ENCODE measurements at regions not wholly inside any gene's neighbourhood (a gene's known extent, or its start where the extent isn't known, plus 50 kb on each side); places are given as distances from the start of the nearest gene placed in this dataset.

- TF ChIP-seq CTCF (IDR thresholded peaks at IDR 0.05) = no peak
- ATAC-seq (ENCODE audit: low FRiP score) (no peak), DNase-seq (ENCODE audit: low spot score) (no peak)
Measured at GRCh38 chr5:175813943-175814630, 57.3 kb upstream of the CPLX2 start.

GRCh38 chr5:175814691-175815090, 56.7 kb upstream of the CPLX2 start:
- no peak for DNase-seq (ENCODE audit: low spot score)
- ATAC-seq (ENCODE audit: low FRiP score) = no peak
- TF ChIP-seq CTCF (IDR thresholded peaks at IDR 0.05) = no peak

DNA sequence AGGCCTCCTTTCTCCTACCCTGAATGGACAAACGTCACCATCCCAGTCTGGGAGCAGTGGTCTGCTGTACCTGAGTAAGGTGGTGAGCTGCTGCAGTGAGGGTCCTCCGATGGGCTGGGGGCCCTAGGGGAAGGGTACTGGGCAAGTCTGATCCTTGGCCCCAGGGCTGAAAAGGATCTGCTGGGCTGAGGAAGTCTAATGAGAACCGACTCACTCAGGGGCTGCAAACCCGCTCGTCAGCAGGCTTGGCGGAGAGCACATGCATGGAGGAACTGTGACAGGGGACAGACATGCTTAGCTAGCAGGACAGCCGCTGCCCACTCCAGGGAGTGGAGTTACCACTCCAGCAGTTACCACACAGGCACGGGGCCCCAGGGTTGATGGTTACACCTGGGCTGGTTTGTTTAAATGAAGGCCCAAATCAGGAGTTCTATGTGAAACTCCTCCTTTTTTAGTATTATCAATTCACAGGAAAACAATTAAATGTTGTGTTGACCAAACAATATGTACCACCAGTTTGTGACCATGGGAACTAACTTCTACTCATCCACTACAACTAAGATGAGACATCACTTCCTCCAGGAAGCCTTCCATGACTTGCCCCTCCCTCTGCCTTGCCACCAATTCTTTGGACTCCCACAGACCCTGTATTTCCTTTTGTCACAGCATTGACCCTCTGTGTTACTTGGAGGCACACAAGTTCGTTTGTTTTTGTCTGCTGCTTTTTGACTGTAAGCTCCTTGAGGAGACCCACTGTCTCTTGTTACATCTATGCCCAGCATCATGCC, 56.1 kb upstream of the CPLX2 start:
- ATAC-seq (ENCODE audit: low FRiP score) (no peak), DNase-seq (ENCODE audit: low spot score) (no peak)
- no peak for TF ChIP-seq CTCF (IDR thresholded peaks at IDR 0.05)

DNA sequence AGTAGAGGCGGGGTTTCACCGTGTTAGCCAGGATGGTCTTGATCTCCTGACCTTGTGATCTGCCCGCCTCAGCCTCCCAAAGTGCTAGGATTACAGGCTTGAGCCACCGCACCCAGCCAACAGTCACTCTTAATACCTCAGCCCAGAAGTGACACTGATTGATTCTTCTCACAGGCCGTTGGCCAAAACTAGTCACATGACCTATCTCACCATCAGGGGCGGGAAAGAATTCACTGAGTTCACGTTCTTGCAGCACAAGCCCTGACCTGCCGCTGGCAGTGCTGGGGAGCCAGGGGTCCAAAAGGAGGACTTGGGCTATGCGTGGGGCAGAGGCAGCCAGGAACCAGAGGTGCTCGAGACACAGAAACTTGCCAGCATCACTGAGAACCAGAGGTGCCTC, 55.0 kb upstream of the CPLX2 start:
- no peak for DNase-seq (ENCODE audit: low spot score)
- no peak for TF ChIP-seq CTCF (IDR thresholded peaks at IDR 0.05)

GRCh38 chr5:175819090-175819425, 52.3 kb upstream of the CPLX2 start:
- TF ChIP-seq CTCF (IDR thresholded peaks at IDR 0.05) = no peak
- ATAC-seq (ENCODE audit: low FRiP score) (no peak), DNase-seq (ENCODE audit: low spot score) (no peak)

More for the DNA sequence above, 55.0 kb upstream of the CPLX2 start:
- no peak for ATAC-seq (ENCODE audit: low FRiP score)

GRCh38 chr5:175820230-175820629, 51.1 kb upstream of the CPLX2 start:
- no peak for ATAC-seq (ENCODE audit: low FRiP score)

More at GRCh38 chr5:175820230-175820629, 51.1 kb upstream of the CPLX2 start:
- no peak for TF ChIP-seq CTCF (IDR thresholded peaks at IDR 0.05)
- DNase-seq (ENCODE audit: low spot score) = no peak

Measured in omental fat pad (tissue), 3 donors.